GM10266 (cell line): ENCODE measurements at regions not wholly inside any gene's neighbourhood (a gene's known extent, or its start where the extent isn't known, plus 50 kb on each side); places are given as distances from the start of the nearest gene placed in this dataset.
"Not testable (repeated sequence)": the region's sequence is repeated elsewhere in the genome, so short reads cannot be mapped to it uniquely, and the experiment has no call there.

ENCODE experiments used
- DNase-seq: peaks from one replicate; pipeline ENCODE4 v3.0.0; 2012; ENCODE audit errors: extremely low spot score
- CTCF ChIP-seq: IDR thresholded peaks from 2 replicates; pipeline ENCODE4 v1.5.1; 2012; ENCODE audit warnings: mild to moderate bottlenecking, low read depth; ENCODE audit not compliant: control insufficient read depth, insufficient read depth; ENCODE audit errors: missing control alignments

- TF ChIP-seq CTCF: no peak
Measured at GRCh38 chr2:138879931-138880330, 99.7 kb upstream of the NXPH2 start.

GRCh38 chr2:138877421-138877820, 97.2 kb upstream of the NXPH2 start:
- no peak for TF ChIP-seq CTCF
- DNase-seq: no peak

More at GRCh38 chr2:138879931-138880330, 99.7 kb upstream of the NXPH2 start:
- DNase-seq: no peak

- no peak for TF ChIP-seq CTCF
- DNase-seq: no peak
Measured at GRCh38 chr2:138874251-138874650, 94.1 kb upstream of the NXPH2 start.

- not testable (repeated sequence) for DNase-seq
Measured at GRCh38 chr2:138872116-138872515, 91.9 kb upstream of the NXPH2 start.

GRCh38 chr2:138871312-138871711, 91.1 kb upstream of the NXPH2 start:
- DNase-seq: no peak

GRCh38 chr2:138867341-138867740, 87.2 kb upstream of the NXPH2 start:
- DNase-seq: no peak
- no peak for TF ChIP-seq CTCF

More at GRCh38 chr2:138871312-138871711, 91.1 kb upstream of the NXPH2 start:
- no peak for TF ChIP-seq CTCF

GRCh38 chr2:138866797-138867196, 86.6 kb upstream of the NXPH2 start:
- no peak for DNase-seq
- TF ChIP-seq CTCF: no peak

- no peak for DNase-seq
- no peak for TF ChIP-seq CTCF
Measured at GRCh38 chr2:138853761-138854160, 73.6 kb upstream of the NXPH2 start.
